RPMI8226 (cell line): ENCODE measurements at regions not wholly inside any gene's neighbourhood (a gene's known extent, or its start where the extent isn't known, plus 50 kb on each side); places are given as distances from the start of the nearest gene placed in this dataset.
A peak's percentile ranks its signal among the peaks of the same experiment; 100 is the strongest.

ENCODE experiments used
- DNase-seq: peaks from one replicate; pipeline ENCODE4 v3.0.0-alpha.2; 2015

GRCh38 chr4:179751669-179752068 is 2309.4 kb upstream of the AGA start:
- DNase-seq = no peak

DNA sequence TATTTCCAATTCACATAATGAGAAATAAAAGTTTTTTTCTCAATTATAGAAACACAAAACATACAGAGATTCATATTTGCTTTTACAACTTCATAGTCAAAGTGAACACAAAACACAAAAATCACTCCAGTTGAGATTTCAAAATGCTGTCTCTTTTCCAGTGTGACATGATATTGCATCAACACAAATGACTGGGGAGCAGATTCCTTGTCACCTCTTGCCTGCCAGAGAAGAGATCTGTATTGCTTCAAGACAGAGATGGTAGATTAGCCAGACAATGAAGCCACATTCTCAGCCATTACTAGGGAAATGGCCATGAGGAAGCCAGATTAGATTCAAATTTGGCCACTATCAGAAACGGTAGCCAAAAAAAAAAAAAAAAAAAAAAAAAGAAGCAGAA is 2313.1 kb upstream of the AGA start:
- DNase-seq = no peak

DNA sequence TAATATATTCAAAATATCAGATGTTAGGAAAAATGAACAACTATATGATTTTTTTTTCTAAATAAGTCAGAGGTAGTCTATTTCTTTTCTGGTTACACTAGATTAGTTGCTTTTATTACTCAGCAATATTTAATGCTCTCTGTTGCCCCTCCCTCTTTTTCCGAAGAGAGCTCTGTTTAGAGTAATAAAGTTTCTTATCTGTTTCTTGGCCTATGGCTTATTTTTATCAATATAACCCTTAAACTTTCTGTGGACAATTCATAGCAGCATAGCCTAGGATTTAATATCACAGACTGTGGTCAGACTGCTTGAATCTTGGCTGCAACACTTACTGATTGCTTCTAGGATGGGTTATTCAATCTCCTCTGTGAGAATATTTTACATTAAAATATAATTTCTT is 2315.4 kb upstream of the AGA start:
- no peak for DNase-seq

GRCh38 chr4:179762840-179763239 is 2320.6 kb upstream of the AGA start:
- DNase-seq = no peak

DNA sequence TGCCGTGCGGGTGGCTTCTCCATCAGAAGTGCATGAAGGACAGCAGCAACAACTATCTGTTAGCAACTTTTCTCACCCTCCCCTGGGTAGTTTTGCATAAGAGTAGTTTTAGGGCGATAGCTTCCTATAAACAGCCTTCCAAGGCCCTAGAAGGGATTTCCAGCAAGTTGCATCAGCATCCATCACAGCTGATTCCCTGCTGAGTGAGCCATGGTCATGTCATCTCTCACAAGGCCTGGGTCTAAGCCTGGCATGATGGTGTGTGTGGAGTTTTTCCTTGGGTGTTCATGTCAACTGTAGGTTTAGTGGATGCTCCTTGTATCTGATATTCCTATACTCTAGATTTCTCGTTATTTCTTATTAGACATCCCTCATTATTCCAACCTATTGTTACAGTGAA is 2324.7 kb upstream of the AGA start:
- no peak for DNase-seq

- no peak for DNase-seq
Measured at GRCh38 chr4:179768996-179769395, 2326.8 kb upstream of the AGA start.

DNA sequence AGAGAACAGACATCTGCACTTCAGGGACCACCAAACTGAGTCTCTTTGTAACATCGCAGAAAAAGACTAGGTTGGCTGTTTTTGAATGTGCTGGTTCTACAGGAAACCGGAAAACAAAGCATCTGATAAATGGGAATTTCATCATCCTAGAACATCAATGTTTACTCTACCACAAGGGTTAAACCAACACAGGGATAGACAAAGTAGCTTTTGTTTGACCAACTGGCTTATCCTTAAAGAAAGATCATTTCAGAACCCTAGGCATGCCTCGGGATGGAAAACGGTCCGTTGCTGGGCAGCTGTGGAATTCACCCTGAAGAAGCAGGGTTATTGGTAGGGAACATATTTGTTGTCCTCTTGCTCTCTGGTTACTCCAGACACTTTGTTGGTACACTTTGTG is 2355.5 kb upstream of the AGA start:
- no peak for DNase-seq

- no peak for DNase-seq
Measured at GRCh38 chr4:179803857-179804256, 2361.6 kb upstream of the AGA start.

DNA sequence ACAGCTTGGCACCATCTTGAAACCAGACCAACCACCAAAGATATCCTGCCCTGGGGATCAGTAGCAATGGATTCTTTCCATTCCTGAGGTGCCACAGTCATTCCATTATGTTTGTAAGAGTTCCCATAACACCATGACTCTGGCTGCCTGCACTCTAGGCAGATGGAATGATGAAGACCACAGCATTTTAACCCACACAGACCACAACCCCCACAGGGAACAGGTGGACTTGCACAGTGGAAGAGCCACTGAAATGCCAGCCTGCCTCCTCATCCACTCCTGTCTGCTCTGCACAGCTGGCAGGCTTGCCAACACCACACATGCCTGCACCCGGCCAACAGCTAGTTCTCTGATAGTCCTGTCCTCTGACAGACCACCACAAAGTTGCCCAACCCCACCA is 2362.2 kb upstream of the AGA start:
- no peak for DNase-seq

DNA sequence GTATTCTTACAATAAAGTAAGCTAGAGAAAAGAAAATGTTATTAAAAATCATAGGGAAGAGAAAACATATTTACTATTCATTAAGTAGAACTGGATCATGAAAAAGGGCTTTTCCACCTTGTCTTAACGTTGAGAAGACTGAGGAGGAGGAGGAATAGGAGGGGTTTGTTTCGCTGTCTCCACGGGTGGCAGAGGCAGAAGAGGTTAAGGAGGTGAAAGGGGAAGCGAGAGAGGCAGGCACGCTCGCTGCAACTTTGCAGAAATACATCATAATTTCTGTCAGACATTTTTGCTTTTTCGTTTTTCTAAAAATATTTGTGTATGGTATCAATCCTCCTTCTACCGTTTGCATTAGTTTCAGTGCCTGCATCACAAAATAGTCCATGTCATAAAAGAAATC is 2375.1 kb upstream of the AGA start:
- DNase-seq = peak; percentile 10

DNA sequence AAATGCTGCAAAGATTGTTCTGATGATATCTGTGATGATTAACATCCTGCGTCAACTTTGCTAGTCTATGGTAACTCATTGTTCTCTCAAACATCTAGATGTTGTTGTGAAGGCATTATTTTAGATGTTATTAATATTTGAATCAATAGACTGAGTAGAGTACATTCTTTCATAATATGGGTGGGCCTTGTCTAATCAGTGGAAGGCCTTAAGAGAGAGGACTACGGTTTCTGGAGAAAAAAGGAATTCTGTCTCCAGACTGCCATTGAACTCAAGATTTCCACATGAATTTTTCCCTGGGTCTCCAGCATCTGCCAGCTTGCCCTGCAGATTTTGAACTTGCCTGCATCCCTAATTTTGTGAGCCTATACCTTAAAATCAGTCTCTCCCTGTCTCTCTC is 2381.1 kb upstream of the AGA start:
- no peak for DNase-seq

DNA sequence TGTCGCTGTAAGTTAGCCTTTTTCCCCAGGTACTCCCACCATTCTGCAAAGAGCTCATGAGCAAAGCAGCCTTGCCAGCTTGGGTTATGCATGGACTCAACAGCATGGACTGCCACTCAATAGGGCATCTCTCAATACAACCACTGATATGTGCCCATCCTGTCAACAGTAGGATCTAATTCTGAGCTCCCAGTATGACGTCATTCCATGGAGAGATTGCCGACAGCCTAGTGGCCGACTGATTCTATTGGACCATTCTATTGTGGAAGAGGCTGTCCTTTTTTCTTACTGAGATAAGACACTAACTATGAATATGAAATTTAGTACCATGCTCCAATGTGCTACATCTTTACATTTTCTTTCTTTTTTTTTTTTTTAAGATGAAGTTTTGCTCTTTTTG is 2389.0 kb upstream of the AGA start:
- DNase-seq = no peak

- no peak for DNase-seq
Measured at GRCh38 chr4:179836179-179837075, 2394.2 kb upstream of the AGA start.

GRCh38 chr4:179843370-179843769 is 2399.8 kb upstream of the TENM3 start:
- no peak for DNase-seq

DNA sequence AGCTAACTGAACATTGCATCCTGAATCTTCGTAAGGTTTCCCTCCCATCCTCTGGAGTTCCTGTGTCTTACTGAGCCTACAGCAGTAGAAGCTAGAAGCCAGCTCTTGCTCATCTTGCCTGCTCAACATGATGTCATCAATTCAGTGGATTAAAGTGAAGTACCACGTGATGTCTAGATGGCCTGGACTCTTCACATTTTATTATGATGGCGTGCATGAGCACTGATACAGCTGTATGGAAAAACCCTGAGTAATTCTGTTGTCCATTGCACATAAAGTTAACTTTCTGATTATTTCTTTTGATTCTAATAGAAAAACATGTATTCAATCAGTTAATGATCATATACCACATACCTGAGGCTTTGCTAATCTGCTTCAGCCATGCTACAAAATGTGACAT is 2387.7 kb upstream of the TENM3 start:
- no peak for DNase-seq

- no peak for DNase-seq
Measured at GRCh38 chr4:179858221-179858620, 2385.0 kb upstream of the TENM3 start.

GRCh38 chr4:179867300-179867878 is 2375.8 kb upstream of the TENM3 start:
- peak; percentile 49 for DNase-seq

- no peak for DNase-seq
Measured at GRCh38 chr4:179871726-179872125, 2371.5 kb upstream of the TENM3 start.

GRCh38 chr4:179872755-179873154 is 2370.4 kb upstream of the TENM3 start:
- DNase-seq = no peak

DNA sequence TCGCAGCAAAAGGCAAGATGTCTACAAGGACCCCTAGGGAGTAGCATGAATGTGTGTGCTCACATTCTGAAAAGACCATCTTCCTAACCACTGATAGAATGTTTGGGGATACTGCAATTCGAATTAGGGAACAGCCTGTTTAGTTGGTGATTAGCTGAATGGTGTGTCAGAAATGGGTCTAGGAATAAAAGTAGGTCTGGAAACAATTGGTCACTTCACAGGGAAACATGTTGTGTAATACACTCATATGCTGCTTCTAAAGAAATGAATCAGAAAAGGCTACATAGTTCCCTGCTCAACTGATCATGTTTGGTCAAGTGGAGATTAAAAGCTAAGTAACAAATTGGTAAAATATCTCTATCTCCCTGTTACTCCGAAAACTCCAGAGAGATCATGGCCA is 2362.4 kb upstream of the TENM3 start:
- DNase-seq = no peak

GRCh38 chr4:179894066-179894778 is 2349.0 kb upstream of the TENM3 start:
- DNase-seq = no peak

- no peak for DNase-seq
Measured at GRCh38 chr4:179919587-179919986, 2323.6 kb upstream of the TENM3 start.

- no peak for DNase-seq
Measured at GRCh38 chr4:179927473-179927872, 2315.7 kb upstream of the TENM3 start.

DNA sequence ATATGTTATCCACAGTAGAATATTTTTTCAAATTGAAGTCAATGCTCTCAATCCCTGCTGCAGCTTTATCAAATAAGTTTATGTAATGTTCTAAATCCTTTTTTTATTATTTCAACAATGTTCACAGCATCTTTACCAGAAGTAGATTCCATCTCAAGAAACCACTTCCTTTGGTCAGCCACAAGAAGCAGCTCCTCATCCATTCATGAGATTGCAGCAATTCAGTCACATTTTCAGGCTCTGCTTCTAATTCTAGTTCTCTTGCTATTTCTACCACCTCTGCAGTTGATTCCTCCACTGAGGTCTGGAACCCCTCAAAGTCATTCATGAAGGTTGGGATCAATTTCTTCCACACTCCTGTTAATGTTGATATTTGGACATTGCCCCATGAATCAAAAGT is 2301.3 kb upstream of the TENM3 start:
- DNase-seq = no peak
